WI38 (cell line): ENCODE measurements at regions not wholly inside any gene's neighbourhood (a gene's known extent, or its start where the extent isn't known, plus 50 kb on each side); places are given as distances from the start of the nearest gene placed in this dataset.

ENCODE experiments used
- H3K4me3 ChIP-seq: 2 replicates; pipeline ENCODE4 v1.5.1; 2011; ENCODE audit warnings: low read depth, mild to moderate bottlenecking, control low read depth, low read length
- CTCF ChIP-seq: IDR thresholded peaks from 2 replicates; pipeline ENCODE4 v1.5.1; 2012; ENCODE audit warnings: low read depth, mild to moderate bottlenecking, control low read depth, low read length

GRCh38 chr6:78810698-78811097 lies 56.7 kb upstream of the IRAK1BP1 start:
- H3K4me3 ChIP-seq: no peak overlapping the region
- no peak for TF ChIP-seq CTCF
